Activated CD8-positive, alpha-beta T cell treated with anti-CD3 and anti-CD28 coated beads, Interleukin-2, amount 10 ng/mL, durations not matched to agents 7 days and 5 days (primary cell): ENCODE measurements at regions not wholly inside any gene's neighbourhood (a gene's known extent, or its start where the extent isn't known, plus 50 kb on each side); places are given as distances from the start of the nearest gene placed in this dataset.
"Not testable (repeated sequence)": the region's sequence is repeated elsewhere in the genome, so short reads cannot be mapped to it uniquely, and the experiment has no call there.

Experiments used
- ATAC-seq: fragments of 150-1000 bp; cut with Tn5 transposase; one replicate; pipeline ENCODE4 v1.10.0; 2021; ENCODE audit warnings: moderate library complexity
- CTCF ChIA-PET: fragments of 350-600 bp; sonication (Branson Sonifier 250); formaldehyde crosslinking; loops from one replicate; lab custom pipeline; 2021; ENCODE audit warnings: antibody characterized with exemption; lab: Charles Lee
- POLR2A ChIA-PET: fragments of 350-600 bp; sonication (Branson Sonifier 250); formaldehyde crosslinking; loops from one replicate; lab custom pipeline; 2021; ENCODE audit warnings: antibody characterized with exemption; lab: Charles Lee
- DNase-seq: peaks from one replicate; pipeline ENCODE4 v3.0.0-alpha.2; 2020
- H3K27ac Mint-ChIP-seq: one replicate; pipeline ENCODE4 v1.8.0; 2021; ENCODE audit warnings: mild to moderate bottlenecking, mixed read lengths
- H3K27me3 Mint-ChIP-seq: one replicate; pipeline ENCODE4 v1.8.0; 2021; ENCODE audit warnings: low read depth, mixed read lengths
- H3K36me3 Mint-ChIP-seq: one replicate; pipeline ENCODE4 v1.8.0; 2021; ENCODE audit warnings: low read depth, mixed read lengths
- H3K4me1 Mint-ChIP-seq: one replicate; pipeline ENCODE4 v1.8.0; 2021; ENCODE audit warnings: low read depth, mixed read lengths
- H3K4me3 Mint-ChIP-seq: one replicate; pipeline ENCODE4 v1.8.0; 2021; ENCODE audit warnings: mild to moderate bottlenecking, mixed read lengths
- H3K9me3 Mint-ChIP-seq: one replicate; pipeline ENCODE4 v1.8.0; 2022; ENCODE audit warnings: mixed read lengths; ENCODE audit not compliant: insufficient read depth

- Mint-ChIP-seq H3K4me1 (no peaks in the 10 kb centered on the region), H3K27ac (no peak overlapping the region), H3K9me3 (no peaks in the 10 kb centered on the region), H3K4me3 (no peak overlapping the region), H3K36me3 (no peaks in the 10 kb centered on the region), H3K27me3 (peaks cover 3% of the 10 kb centered on the region)
- DNase-seq, result no peak
- ChIA-PET POLR2A (no interaction called here), CTCF (no interaction called here)
- ATAC-seq, result no peak
These were observed 349.0 kb upstream of the ATP10A start for GRCh38 chr15:26212109-26212508.

- CTCF ChIA-PET, result no interaction called here
- POLR2A ChIA-PET, result no interaction called here
- peaks cover 3% of the 10 kb centered on the region for H3K27me3 Mint-ChIP-seq
- H3K4me1 Mint-ChIP-seq, result no peaks in the 10 kb centered on the region
- H3K4me3 Mint-ChIP-seq, result no peak overlapping the region
- no peaks in the 10 kb centered on the region for H3K9me3 Mint-ChIP-seq
- ATAC-seq, result no peak
- H3K27ac Mint-ChIP-seq, result no peak overlapping the region
- no peaks in the 10 kb centered on the region for H3K36me3 Mint-ChIP-seq
- no peak for DNase-seq
These were observed 347.9 kb upstream of the ATP10A start for GRCh38 chr15:26210980-26211379.

DNA sequence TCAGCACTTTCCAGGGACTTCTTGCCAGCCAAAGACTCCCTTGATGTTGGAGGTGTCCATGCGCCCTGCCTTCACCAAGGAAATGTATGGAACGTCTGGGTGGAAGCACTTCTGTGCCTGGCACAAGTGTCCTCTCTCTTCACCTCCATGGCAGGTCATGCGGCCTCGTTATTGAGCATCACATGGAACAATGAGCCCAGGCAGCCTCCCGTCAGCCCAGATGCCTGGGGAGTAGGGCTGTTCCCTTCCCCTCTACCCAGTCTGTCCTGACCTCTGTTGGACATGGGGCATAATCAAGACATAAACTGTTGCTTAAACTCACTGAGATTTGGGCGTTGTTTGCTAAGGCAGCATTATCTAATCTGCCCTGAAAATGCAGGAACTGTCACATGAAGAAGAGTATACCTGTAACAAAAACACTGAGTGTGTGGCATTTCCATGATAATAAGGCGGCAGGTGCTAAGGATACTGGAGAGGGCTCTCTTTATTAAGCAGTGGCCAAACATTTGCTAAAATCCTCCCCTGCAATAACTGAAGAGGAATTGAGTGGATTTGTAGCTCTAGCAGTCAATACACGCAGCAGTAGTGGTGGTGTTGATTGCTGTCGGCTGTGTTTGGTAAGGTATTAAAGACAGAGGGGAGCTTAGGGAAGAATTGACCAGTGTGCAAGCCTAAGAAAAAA is 338.2 kb upstream of the ATP10A start:
- no peaks in the 10 kb centered on the region for H3K27me3 Mint-ChIP-seq
- ChIA-PET CTCF (no interaction called here), POLR2A (no interaction called here)
- ATAC-seq (no peak), DNase-seq (no peak)
- H3K9me3 Mint-ChIP-seq, result no peaks in the 10 kb centered on the region
- no peaks in the 10 kb centered on the region for H3K4me1 Mint-ChIP-seq
- no peak overlapping the region for H3K4me3 Mint-ChIP-seq
- H3K36me3 Mint-ChIP-seq, result no peaks in the 10 kb centered on the region
- H3K27ac Mint-ChIP-seq, result no peak overlapping the region

- ChIA-PET CTCF (no interaction called here), POLR2A (no interaction called here)
- no peak for ATAC-seq
- Mint-ChIP-seq H3K4me1 (no peaks in the 10 kb centered on the region), H3K27me3 (no peaks in the 10 kb centered on the region), H3K27ac (no peak overlapping the region), H3K36me3 (no peaks in the 10 kb centered on the region), H3K4me3 (no peak overlapping the region), H3K9me3 (no peaks in the 10 kb centered on the region)
- no peak for DNase-seq
These were observed 337.3 kb upstream of the ATP10A start for GRCh38 chr15:26200427-26200826.

DNA sequence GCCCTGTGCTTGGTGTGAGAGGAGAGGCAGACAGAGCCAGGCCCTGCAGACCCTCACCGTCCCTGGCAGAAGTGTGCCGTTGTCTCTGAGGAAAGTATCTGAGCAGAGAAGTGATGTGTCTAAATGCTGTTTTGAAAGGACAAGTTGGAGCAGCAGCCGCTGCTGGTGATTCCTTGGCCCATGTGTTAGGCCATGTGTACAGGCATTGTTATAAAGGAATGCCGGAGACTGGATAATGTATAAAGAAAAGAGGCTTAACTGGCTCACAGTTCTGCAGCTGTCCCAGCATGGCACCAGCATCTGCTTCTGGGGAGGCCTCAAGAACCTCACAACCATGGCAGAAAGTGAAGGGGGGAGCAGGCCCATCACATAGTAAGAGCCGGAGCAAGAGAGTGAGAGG is 334.6 kb upstream of the ATP10A start:
- CTCF ChIA-PET, result no interaction called here
- POLR2A ChIA-PET, result no interaction called here
- no peak overlapping the region for H3K4me3 Mint-ChIP-seq
- no peak for ATAC-seq
- DNase-seq, result no peak
- H3K9me3 Mint-ChIP-seq, result no peaks in the 10 kb centered on the region
- no peaks in the 10 kb centered on the region for H3K4me1 Mint-ChIP-seq
- H3K36me3 Mint-ChIP-seq, result no peaks in the 10 kb centered on the region
- H3K27ac Mint-ChIP-seq, result no peak overlapping the region
- no peaks in the 10 kb centered on the region for H3K27me3 Mint-ChIP-seq

DNA sequence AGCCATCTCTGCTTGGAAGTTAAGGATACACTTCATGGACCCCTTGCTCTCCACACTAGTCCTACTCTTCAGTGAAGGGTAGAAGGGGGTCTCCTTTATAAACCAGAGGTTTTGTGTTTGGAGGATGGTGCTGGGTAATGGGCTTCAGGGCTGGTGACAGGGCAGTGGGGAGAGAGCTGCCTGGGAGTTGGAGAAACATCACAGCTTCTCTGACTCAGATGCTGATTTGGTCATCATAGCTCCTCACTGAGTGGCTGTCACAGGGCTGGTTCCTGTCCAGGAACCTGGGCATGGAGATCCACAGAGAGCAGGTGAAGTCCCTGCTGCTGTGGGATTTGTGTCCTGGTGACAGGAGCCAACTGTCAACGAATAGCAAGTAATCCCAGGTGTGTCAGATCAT is 333.9 kb upstream of the ATP10A start:
- no peaks in the 10 kb centered on the region for H3K27me3 Mint-ChIP-seq
- CTCF ChIA-PET, result no interaction called here
- H3K4me3 Mint-ChIP-seq, result no peak overlapping the region
- no peak overlapping the region for H3K27ac Mint-ChIP-seq
- POLR2A ChIA-PET, result no interaction called here
- no peaks in the 10 kb centered on the region for H3K4me1 Mint-ChIP-seq
- no peaks in the 10 kb centered on the region for H3K36me3 Mint-ChIP-seq
- H3K9me3 Mint-ChIP-seq, result no peaks in the 10 kb centered on the region
- no peak for ATAC-seq
- DNase-seq, result no peak

- DNase-seq, result no peak
- Mint-ChIP-seq H3K4me3 (no peak overlapping the region), H3K27ac (no peak overlapping the region), H3K9me3 (no peaks in the 10 kb centered on the region), H3K27me3 (no peaks in the 10 kb centered on the region), H3K36me3 (no peaks in the 10 kb centered on the region), H3K4me1 (no peaks in the 10 kb centered on the region)
- ChIA-PET POLR2A (no interaction called here), CTCF (no interaction called here)
- ATAC-seq, result no peak
These were observed 328.1 kb upstream of the ATP10A start for GRCh38 chr15:26191193-26191592.

DNA sequence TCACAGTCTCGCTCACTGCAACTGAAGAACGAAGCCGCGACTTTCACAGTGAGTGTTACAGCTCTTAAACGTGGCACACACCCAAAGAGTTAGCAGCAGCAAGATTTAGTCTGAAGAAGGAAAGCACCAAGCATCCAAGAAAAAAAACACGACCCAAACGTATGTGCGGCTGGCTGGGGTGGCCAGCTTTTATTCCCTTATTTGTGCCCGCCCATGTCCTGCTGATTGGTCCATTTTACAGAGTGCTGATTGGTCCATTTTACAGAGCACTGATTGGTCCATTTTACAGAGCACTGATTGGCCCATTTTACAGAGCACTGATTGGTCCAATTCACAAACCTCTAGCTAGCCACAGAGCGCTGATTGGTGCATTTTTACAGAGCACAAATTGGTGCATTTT is 323.0 kb upstream of the ATP10A start:
- ATAC-seq, DNase-seq, H3K4me1 Mint-ChIP-seq, POLR2A ChIA-PET, H3K4me3 Mint-ChIP-seq, H3K9me3 Mint-ChIP-seq, H3K27me3 Mint-ChIP-seq, H3K27ac Mint-ChIP-seq, CTCF ChIA-PET, H3K36me3 Mint-ChIP-seq: not testable (repeated sequence)

GRCh38 chr15:26182441-26182840 is 319.3 kb upstream of the ATP10A start:
- H3K4me3 Mint-ChIP-seq, result no peak overlapping the region
- POLR2A ChIA-PET, result no interaction called here
- CTCF ChIA-PET, result no interaction called here

DNA sequence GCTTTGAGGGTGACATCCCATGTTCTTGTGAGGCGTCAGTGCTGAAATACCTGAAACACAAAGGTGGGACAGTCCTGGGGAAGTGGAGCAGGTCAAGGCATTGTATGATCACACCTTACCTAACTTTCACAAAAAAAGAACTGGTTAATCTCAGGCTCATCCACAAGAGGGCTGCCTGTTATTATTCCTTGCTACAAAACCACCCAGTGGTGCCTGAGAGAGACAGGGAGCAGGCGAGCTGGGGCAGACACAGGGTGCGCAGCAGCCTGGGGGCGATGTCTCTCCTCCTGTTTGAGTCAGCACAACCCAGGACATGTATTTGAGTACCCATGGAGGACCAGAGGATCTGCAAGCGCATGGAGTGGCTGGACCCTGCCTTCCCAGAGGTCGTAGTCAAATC is 316.8 kb upstream of the ATP10A start:
- H3K4me1 Mint-ChIP-seq, result no peaks in the 10 kb centered on the region
- no peak for DNase-seq
- H3K4me3 Mint-ChIP-seq, result no peak overlapping the region
- H3K36me3 Mint-ChIP-seq, result no peaks in the 10 kb centered on the region
- no peak overlapping the region for H3K27ac Mint-ChIP-seq
- ChIA-PET CTCF (no interaction called here), POLR2A (no interaction called here)
- no peaks in the 10 kb centered on the region for H3K9me3 Mint-ChIP-seq
- no peaks in the 10 kb centered on the region for H3K27me3 Mint-ChIP-seq
- ATAC-seq, result no peak

More at GRCh38 chr15:26182441-26182840, 319.3 kb upstream of the ATP10A start:
- DNase-seq (no peak), ATAC-seq (no peak)
- no peaks in the 10 kb centered on the region for H3K36me3 Mint-ChIP-seq
- H3K27ac Mint-ChIP-seq, result no peak overlapping the region
- H3K27me3 Mint-ChIP-seq, result no peaks in the 10 kb centered on the region
- peaks cover 5% of the 10 kb centered on the region for H3K9me3 Mint-ChIP-seq
- H3K4me1 Mint-ChIP-seq, result no peaks in the 10 kb centered on the region

- H3K4me3 Mint-ChIP-seq, result no peak overlapping the region
- DNase-seq (no peak), ATAC-seq (no peak)
- H3K36me3 Mint-ChIP-seq, result no peaks in the 10 kb centered on the region
- CTCF ChIA-PET, result no interaction called here
- no peaks in the 10 kb centered on the region for H3K27me3 Mint-ChIP-seq
- H3K27ac Mint-ChIP-seq, result no peak overlapping the region
- no peaks in the 10 kb centered on the region for H3K4me1 Mint-ChIP-seq
- no peaks in the 10 kb centered on the region for H3K9me3 Mint-ChIP-seq
- POLR2A ChIA-PET, result no interaction called here
These were observed 315.6 kb upstream of the ATP10A start for GRCh38 chr15:26178640-26179220.

GRCh38 chr15:26177816-26178215 is 314.7 kb upstream of the ATP10A start:
- POLR2A ChIA-PET, result no interaction called here
- no peaks in the 10 kb centered on the region for H3K9me3 Mint-ChIP-seq
- ATAC-seq, result no peak
- CTCF ChIA-PET, result no interaction called here
- H3K27me3 Mint-ChIP-seq, result no peaks in the 10 kb centered on the region
- H3K4me1 Mint-ChIP-seq, result no peaks in the 10 kb centered on the region
- no peak overlapping the region for H3K4me3 Mint-ChIP-seq
- H3K36me3 Mint-ChIP-seq, result no peaks in the 10 kb centered on the region
- no peak for DNase-seq
- H3K27ac Mint-ChIP-seq, result no peak overlapping the region

DNA sequence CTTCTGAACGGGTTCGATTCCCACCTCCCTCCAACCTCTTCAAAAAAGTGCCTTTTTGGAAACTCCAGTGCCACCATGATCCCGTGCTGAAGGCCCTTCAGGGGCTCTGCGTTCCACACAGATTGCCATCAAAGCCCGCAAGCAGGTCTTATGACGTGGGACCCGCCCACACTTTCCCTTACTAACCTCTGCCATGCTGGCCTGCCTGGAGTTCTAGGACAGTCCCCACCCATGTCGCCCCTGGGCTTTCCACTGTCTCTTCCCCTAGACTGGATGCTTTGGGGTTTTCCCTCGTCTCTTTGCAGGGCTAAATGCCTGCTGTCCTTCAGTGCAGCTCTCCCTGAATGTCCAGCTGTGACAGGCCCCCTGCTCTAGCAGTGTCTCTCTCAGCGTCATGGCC is 313.7 kb upstream of the ATP10A start:
- Mint-ChIP-seq H3K27ac (no peak overlapping the region), H3K27me3 (no peaks in the 10 kb centered on the region), H3K4me3 (no peak overlapping the region), H3K4me1 (no peaks in the 10 kb centered on the region), H3K36me3 (no peaks in the 10 kb centered on the region), H3K9me3 (no peaks in the 10 kb centered on the region)
- ATAC-seq, result no peak
- POLR2A ChIA-PET, result no interaction called here
- no peak for DNase-seq
- CTCF ChIA-PET, result no interaction called here
